GM12878 (cell line): ENCODE measurements at regions not wholly inside any gene's neighbourhood (a gene's known extent, or its start where the extent isn't known, plus 50 kb on each side); places are given as distances from the start of the nearest gene placed in this dataset.
"Not testable (repeated sequence)": the region's sequence is repeated elsewhere in the genome, so short reads cannot be mapped to it uniquely, and the experiment has no call there.

Experiments used
- SPI1 ChIP-seq: IDR thresholded peaks from 2 replicates; pipeline ENCODE4 v1.6.1; 2011; ENCODE audit warnings: low read depth, mild to moderate bottlenecking, low read length, moderate library complexity, borderline replicate concordance; ENCODE audit not compliant: insufficient read depth
- TF ChIP-seq, protein P1 (sequence below): IDR thresholded peaks from 2 replicates; pipeline ENCODE4 v1.6.1; 2012; ENCODE audit warnings: low read depth, low read length, improper control_type of control experiment

DNA sequence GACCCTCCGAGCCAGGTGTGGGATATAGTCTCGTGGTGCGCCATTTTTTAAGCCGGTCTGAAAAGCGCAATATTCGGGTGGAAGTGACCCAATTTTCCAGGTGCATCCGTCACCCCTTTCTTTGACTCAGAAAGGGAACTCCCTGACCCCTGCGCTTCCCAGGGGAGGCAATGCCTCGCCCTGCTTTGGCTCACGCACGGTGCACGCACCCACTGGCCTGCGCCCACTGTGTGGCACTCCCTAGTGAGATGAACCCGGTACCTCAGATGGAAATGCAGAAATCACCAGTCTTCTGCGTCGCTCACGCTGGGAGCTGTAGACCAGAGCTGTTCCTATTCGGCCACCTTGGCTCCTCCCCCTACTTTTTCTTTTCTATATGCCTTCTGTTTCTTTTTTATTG is 291.6 kb upstream of the EDA2R start:
- TF ChIP-seq SPI1 = not testable (repeated sequence)
- TF ChIP-seq, protein P1, sequence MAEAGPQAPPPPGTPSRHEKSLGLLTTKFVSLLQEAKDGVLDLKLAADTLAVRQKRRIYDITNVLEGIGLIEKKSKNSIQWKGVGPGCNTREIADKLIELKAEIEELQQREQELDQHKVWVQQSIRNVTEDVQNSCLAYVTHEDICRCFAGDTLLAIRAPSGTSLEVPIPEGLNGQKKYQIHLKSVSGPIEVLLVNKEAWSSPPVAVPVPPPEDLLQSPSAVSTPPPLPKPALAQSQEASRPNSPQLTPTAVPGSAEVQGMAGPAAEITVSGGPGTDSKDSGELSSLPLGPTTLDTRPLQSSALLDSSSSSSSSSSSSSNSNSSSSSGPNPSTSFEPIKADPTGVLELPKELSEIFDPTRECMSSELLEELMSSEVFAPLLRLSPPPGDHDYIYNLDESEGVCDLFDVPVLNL = not testable (repeated sequence)
